Right hindlimb (tissue), 1 donor: ENCODE measurements at regions not wholly inside any gene's neighbourhood (a gene's known extent, or its start where the extent isn't known, plus 50 kb on each side); places are given as distances from the start of the nearest gene placed in this dataset.
A peak's percentile ranks its signal among the peaks of the same experiment; 100 is the strongest.

Source experiments
- DNase-seq: peaks from one replicate; pipeline ENCODE4 v3.0.0-alpha.2; 2018

- DNase-seq, result no peak
Measured at GRCh38 chr18:34159691-34160185, 65.0 kb downstream of the NOL4 start.

- peak; percentile 82 for DNase-seq
Measured at GRCh38 chr18:34158881-34159690, 65.6 kb downstream of the NOL4 start.

- no peak for DNase-seq
Measured at GRCh38 chr18:34153711-34154110, 71.0 kb downstream of the NOL4 start.

- DNase-seq, result no peak
Measured at GRCh38 chr18:34131006-34131405, 93.7 kb downstream of the NOL4 start.

- DNase-seq, result no peak
Measured at GRCh38 chr18:34128436-34128835, 96.3 kb downstream of the NOL4 start.

- no peak for DNase-seq
Measured at GRCh38 chr18:34126121-34126520, 98.6 kb downstream of the NOL4 start.

- peak; percentile 23 for DNase-seq
Measured at GRCh38 chr18:34122724-34123334, 101.9 kb downstream of the NOL4 start.

- DNase-seq, result no peak
Measured at GRCh38 chr18:34121200-34121721, 103.5 kb downstream of the NOL4 start.

- no peak for DNase-seq
Measured at GRCh38 chr18:34120294-34120693, 104.4 kb downstream of the NOL4 start.

- DNase-seq, result no peak
Measured at GRCh38 chr18:34117319-34117718, 107.4 kb downstream of the NOL4 start.

GRCh38 chr18:34115409-34116081, 109.2 kb downstream of the NOL4 start:
- DNase-seq, result no peak

- DNase-seq, result no peak
Measured at GRCh38 chr18:34114996-34115395, 109.7 kb downstream of the NOL4 start.

GRCh38 chr18:34108206-34108605, 116.5 kb downstream of the NOL4 start:
- DNase-seq, result no peak

- no peak for DNase-seq
Measured at GRCh38 chr18:34098109-34098508, 126.6 kb downstream of the NOL4 start.

GRCh38 chr18:34097312-34097711, 127.4 kb downstream of the NOL4 start:
- no peak for DNase-seq

- no peak for DNase-seq
Measured at GRCh38 chr18:34094148-34094547, 130.6 kb downstream of the NOL4 start.

- no peak for DNase-seq
Measured at GRCh38 chr18:34092796-34093195, 131.9 kb downstream of the NOL4 start.

- DNase-seq, result no peak
Measured at GRCh38 chr18:34086370-34086769, 138.3 kb downstream of the NOL4 start.

- DNase-seq, result no peak
Measured at GRCh38 chr18:34085140-34085739, 139.5 kb downstream of the NOL4 start.

GRCh38 chr18:34084635-34085034, 140.1 kb downstream of the NOL4 start:
- no peak for DNase-seq

- DNase-seq, result peak; percentile 56
Measured at GRCh38 chr18:34083910-34084535, 140.7 kb downstream of the NOL4 start.

- no peak for DNase-seq
Measured at GRCh38 chr18:34077599-34077998, 147.1 kb downstream of the NOL4 start.
